BJ (cell line): ENCODE measurements at regions not wholly inside any gene's neighbourhood (a gene's known extent, or its start where the extent isn't known, plus 50 kb on each side); places are given as distances from the start of the nearest gene placed in this dataset.

Source experiments
- CTCF ChIA-PET: fragments of 350-600 bp; formaldehyde crosslinking; extraction: SDS; loops from one replicate; lab custom pipeline; 2021; ENCODE audit warnings: antibody characterized with exemption, inconsistent platforms; lab: Yijun Ruan, JAX
- POLR2A ChIA-PET: fragments of 300-600 bp; sonication (Branson Sonifier 250); formaldehyde crosslinking; extraction: SDS; loops from one replicate; lab custom pipeline; 2021; ENCODE audit warnings: antibody characterized with exemption; lab: Charles Lee
- DNase-seq: peaks from one replicate; pipeline ENCODE4 v3.0.0-alpha.2; 2011; ENCODE audit warnings: low read depth
- H3K27me3 ChIP-seq: 2 replicates; pipeline ENCODE4 v1.6.0; 2011; ENCODE audit warnings: low read length; ENCODE audit not compliant: control insufficient read depth, insufficient read depth
- H3K36me3 ChIP-seq: 2 replicates; pipeline ENCODE4 v1.5.1; 2011; ENCODE audit warnings: low read length; ENCODE audit not compliant: control insufficient read depth, insufficient read depth
- H3K4me3 ChIP-seq: 2 replicates; pipeline ENCODE4 v1.5.1; 2011; ENCODE audit warnings: low read depth, mild to moderate bottlenecking, control low read depth, low read length
- CTCF ChIP-seq: IDR thresholded peaks from 2 replicates; pipeline ENCODE4 v1.5.1; 2011; ENCODE audit warnings: low read depth, mild to moderate bottlenecking, control low read depth, inconsistent platforms, low read length, moderate library complexity; ENCODE audit not compliant: insufficient read depth

DNA sequence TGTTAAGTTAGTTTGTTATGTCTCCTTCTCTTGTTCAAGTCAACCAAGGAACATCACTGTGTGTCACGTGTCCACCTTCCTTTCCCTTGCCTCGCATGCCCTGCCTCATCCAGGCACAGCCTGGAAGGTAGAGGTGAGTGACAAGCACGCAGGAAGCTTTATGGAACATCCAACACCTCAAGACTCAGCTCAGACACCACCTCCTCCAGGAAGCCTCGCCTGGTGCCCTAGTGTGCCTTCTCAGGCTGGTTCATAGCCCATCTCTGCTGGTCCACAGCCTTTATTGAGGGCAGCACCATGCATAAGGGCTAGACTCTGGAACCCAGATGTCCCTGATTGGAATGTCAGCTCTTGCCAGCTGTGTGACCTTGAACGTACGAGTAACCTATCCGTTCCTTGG, 224.3 kb downstream of the ANKRD60 start:
- CTCF ChIA-PET = no interaction called here
- DNase-seq = no peak
- peaks cover under 1% of the 10 kb centered on the region; the same call in 1 of the 2 replicates for H3K27me3 ChIP-seq
- H3K36me3 ChIP-seq = no peaks in the 10 kb centered on the region
- H3K4me3 ChIP-seq = no peak overlapping the region
- TF ChIP-seq CTCF = no peak
- POLR2A ChIA-PET = no interaction called here

GRCh38 chr20:58003525-58003924, 224.9 kb downstream of the ANKRD60 start:
- no peak for TF ChIP-seq CTCF
- ChIA-PET POLR2A (no interaction called here), CTCF (interaction anchor here (1.5 kb wide), 1 partner anchor 9 kb away, joined by 4 read pairs; no protein-coding TSS in a partner anchor)
- H3K36me3 ChIP-seq = no peaks in the 10 kb centered on the region
- DNase-seq = no peak
- H3K27me3 ChIP-seq = peaks cover 2% of the 10 kb centered on the region; the same call in 1 of the 2 replicates
- no peak overlapping the region for H3K4me3 ChIP-seq

GRCh38 chr20:58002901-58003300, 225.6 kb downstream of the ANKRD60 start:
- peaks cover 2% of the 10 kb centered on the region; the same call in 1 of the 2 replicates for H3K27me3 ChIP-seq
- TF ChIP-seq CTCF = no peak
- POLR2A ChIA-PET = no interaction called here
- no peak for DNase-seq
- H3K36me3 ChIP-seq = no peaks in the 10 kb centered on the region
- H3K4me3 ChIP-seq = no peak overlapping the region
- CTCF ChIA-PET = interaction anchor here (1.5 kb wide), 1 partner anchor 10 kb away, joined by 4 read pairs; no protein-coding TSS in a partner anchor

GRCh38 chr20:58001946-58002345, 226.5 kb downstream of the ANKRD60 start:
- H3K4me3 ChIP-seq = no peak overlapping the region
- TF ChIP-seq CTCF = no peak
- no peaks in the 10 kb centered on the region for H3K36me3 ChIP-seq
- peaks cover 2% of the 10 kb centered on the region; the same call in 1 of the 2 replicates for H3K27me3 ChIP-seq
- CTCF ChIA-PET = interaction anchor here (1.5 kb wide), 1 partner anchor 11 kb away, joined by 4 read pairs; no protein-coding TSS in a partner anchor
- POLR2A ChIA-PET = interaction anchor here (0.6 kb wide), 1 partner anchor 312 kb away, joined by 4 read pairs; no protein-coding TSS in a partner anchor
- DNase-seq = no peak

GRCh38 chr20:58001381-58001780, 227.1 kb downstream of the ANKRD60 start:
- ChIA-PET POLR2A (interaction anchor here (0.6 kb wide), 1 partner anchor 312 kb away, joined by 4 read pairs; no protein-coding TSS in a partner anchor), CTCF (no interaction called here)
- Histone ChIP-seq H3K4me3 (no peak overlapping the region), H3K27me3 (peaks cover 2% of the 10 kb centered on the region; the same call in 1 of the 2 replicates), H3K36me3 (no peaks in the 10 kb centered on the region)
- no peak for TF ChIP-seq CTCF
- no peak for DNase-seq
